HFFc6 (cell line): ENCODE measurements at regions not wholly inside any gene's neighbourhood (a gene's known extent, or its start where the extent isn't known, plus 50 kb on each side); places are given as distances from the start of the nearest gene placed in this dataset.

Experiments used
- DNase-seq: peaks from one replicate; pipeline ENCODE4 v3.0.0-alpha.2; 2018
- H3K27ac Mint-ChIP-seq: 2 replicates; pipeline ENCODE4 v1.8.0; 2020; ENCODE audit warnings: mild to moderate bottlenecking, mixed read lengths
- H3K27me3 Mint-ChIP-seq: 2 replicates; pipeline ENCODE4 v1.8.0; 2021; ENCODE audit warnings: mild to moderate bottlenecking, moderate library complexity, mixed read lengths; ENCODE audit not compliant: insufficient read depth
- H3K36me3 Mint-ChIP-seq: 2 replicates; pipeline ENCODE4 v1.8.0; 2021; ENCODE audit warnings: low read depth, mixed read lengths
- H3K4me1 Mint-ChIP-seq: 2 replicates; pipeline ENCODE4 v1.8.0; 2020; ENCODE audit warnings: low read depth, mixed read lengths
- H3K4me3 Mint-ChIP-seq: 2 replicates; pipeline ENCODE4 v1.8.0; 2020; ENCODE audit warnings: mild to moderate bottlenecking, moderate library complexity, mixed read lengths
- H3K9me3 Mint-ChIP-seq: 2 replicates; pipeline ENCODE4 v1.8.0; 2020; ENCODE audit warnings: mild to moderate bottlenecking, mixed read lengths
- CTCF ChIP-seq: fragments of 200-600 bp; sonication (generic); IDR thresholded peaks from 2 replicates; pipeline ENCODE4 v1.5.0; 2021; ENCODE audit warnings: antibody characterized with exemption, mild to moderate bottlenecking

GRCh38 chr4:179415037-179415846 lies 1973.0 kb upstream of the AGA start:
- Mint-ChIP-seq H3K36me3 (no peaks in the 10 kb centered on the region), H3K27me3 (no peaks in the 10 kb centered on the region), H3K4me3 (no peak overlapping the region), H3K4me1 (no peaks in the 10 kb centered on the region), H3K9me3 (peaks cover 33% of the 10 kb centered on the region), H3K27ac (no peak overlapping the region)
- no peak for DNase-seq
- no peak for TF ChIP-seq CTCF

DNA sequence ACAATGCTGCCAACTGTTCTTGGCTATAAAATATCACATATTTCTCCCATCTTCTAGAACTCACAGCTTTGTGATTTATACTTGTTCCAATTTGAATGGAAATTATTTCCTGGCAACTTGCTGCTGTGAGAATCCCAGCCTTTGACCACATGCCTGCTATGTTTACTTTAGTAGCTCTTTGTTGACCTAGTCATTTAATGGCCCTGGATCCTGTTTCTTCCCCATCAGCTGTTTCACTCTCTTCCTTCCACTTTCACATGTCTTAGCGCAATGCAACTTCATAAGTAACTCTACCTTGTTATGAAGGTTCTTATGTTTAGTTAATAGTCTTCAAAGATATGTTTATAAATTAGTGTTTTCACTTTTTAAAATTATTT lies 1973.6 kb upstream of the AGA start:
- Mint-ChIP-seq H3K4me3 (no peak overlapping the region), H3K27ac (no peak overlapping the region), H3K9me3 (peaks cover 33% of the 10 kb centered on the region), H3K27me3 (no peaks in the 10 kb centered on the region), H3K4me1 (no peaks in the 10 kb centered on the region), H3K36me3 (no peaks in the 10 kb centered on the region)
- no peak for DNase-seq
- no peak for TF ChIP-seq CTCF

DNA sequence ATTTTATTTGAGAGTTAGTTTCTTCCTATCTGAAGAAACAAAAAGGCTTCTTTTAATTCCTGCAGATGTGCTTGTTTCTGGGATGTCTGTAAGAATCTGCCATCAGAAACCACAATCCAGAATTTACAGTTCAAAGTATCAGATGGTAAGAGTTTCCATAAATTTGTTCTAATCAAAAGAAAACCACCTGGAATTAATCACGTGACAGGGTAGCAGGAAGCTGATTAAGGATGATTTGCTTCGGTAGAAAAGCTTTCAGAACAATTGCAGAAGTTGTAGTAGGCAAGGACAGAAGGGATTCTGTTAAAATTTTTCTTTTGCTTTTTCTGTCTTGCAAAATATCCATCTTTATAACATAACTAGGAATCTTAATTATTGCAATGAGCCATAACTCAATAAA lies 1975.1 kb upstream of the AGA start:
- no peak overlapping the region for H3K4me3 Mint-ChIP-seq
- H3K9me3 Mint-ChIP-seq: peaks cover 33% of the 10 kb centered on the region
- H3K27me3 Mint-ChIP-seq: no peaks in the 10 kb centered on the region
- no peaks in the 10 kb centered on the region for H3K4me1 Mint-ChIP-seq
- H3K27ac Mint-ChIP-seq: no peak overlapping the region
- no peaks in the 10 kb centered on the region for H3K36me3 Mint-ChIP-seq
- TF ChIP-seq CTCF: no peak
- DNase-seq: no peak

DNA sequence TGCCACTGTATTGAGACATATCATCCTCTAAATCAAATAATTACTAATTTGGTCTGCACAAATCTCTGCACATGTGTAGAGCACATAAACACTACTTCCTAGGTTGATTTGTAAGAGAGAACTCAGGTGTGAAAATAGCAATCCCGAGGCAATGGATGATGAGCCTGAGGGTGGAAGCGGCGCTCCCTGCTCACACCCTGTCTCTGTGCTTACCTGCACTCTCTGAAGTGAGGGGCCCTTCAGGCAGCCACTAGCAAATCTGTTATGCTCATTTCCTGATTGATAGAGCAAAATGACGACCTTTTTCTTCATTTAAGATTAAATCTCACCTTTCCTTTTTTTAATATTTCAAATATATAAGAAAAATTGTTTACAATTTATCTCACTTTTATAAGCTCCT lies 1995.7 kb upstream of the AGA start:
- H3K36me3 Mint-ChIP-seq: no peaks in the 10 kb centered on the region
- H3K9me3 Mint-ChIP-seq: peaks cover 30% of the 10 kb centered on the region
- H3K27ac Mint-ChIP-seq: no peak overlapping the region
- no peaks in the 10 kb centered on the region for H3K27me3 Mint-ChIP-seq
- no peak for DNase-seq
- TF ChIP-seq CTCF: no peak
- no peaks in the 10 kb centered on the region for H3K4me1 Mint-ChIP-seq
- no peak overlapping the region for H3K4me3 Mint-ChIP-seq

DNA sequence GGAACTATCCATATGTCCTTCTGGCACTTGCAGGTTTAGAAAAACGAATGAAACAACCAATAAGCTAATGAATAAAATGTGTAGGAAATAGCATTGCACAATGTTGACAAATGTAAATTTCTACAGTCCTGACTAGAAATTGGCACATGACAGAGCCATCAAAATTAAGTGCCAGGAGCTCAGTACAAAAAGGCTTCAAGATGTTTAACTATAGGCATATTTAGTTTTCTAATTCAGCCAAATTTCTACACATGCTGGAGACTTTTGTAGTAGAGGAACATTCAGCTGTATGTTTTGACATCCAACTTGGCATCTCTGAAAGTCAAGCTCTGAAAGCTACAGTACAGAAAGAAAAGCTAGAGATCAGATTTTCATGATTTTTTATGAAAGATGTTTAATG lies 1999.4 kb upstream of the AGA start:
- no peaks in the 10 kb centered on the region for H3K27me3 Mint-ChIP-seq
- no peak overlapping the region for H3K27ac Mint-ChIP-seq
- no peak overlapping the region for H3K4me3 Mint-ChIP-seq
- no peaks in the 10 kb centered on the region for H3K36me3 Mint-ChIP-seq
- H3K9me3 Mint-ChIP-seq: peaks cover 30% of the 10 kb centered on the region
- no peaks in the 10 kb centered on the region for H3K4me1 Mint-ChIP-seq
- DNase-seq: no peak
- TF ChIP-seq CTCF: no peak
